PC-9 (cell line): ENCODE measurements at regions not wholly inside any gene's neighbourhood (a gene's known extent, or its start where the extent isn't known, plus 50 kb on each side); places are given as distances from the start of the nearest gene placed in this dataset.

ENCODE experiments used
- BruUV-seq: library from RNA; stranded (reverse); fragments of 400-500 nt; replicated peaks from 2 replicates; lab custom pipeline; 2021; lab: Mats Ljungman, UMichigan
- CTCF ChIA-PET: fragments of 300-600 bp; sonication (Branson Sonifier 250); formaldehyde crosslinking; loops from one replicate; lab custom pipeline; 2022; ENCODE audit warnings: antibody characterized with exemption; lab: Charles Lee
- POLR2A ChIA-PET: fragments of 300-600 bp; sonication (Branson Sonifier 250); formaldehyde crosslinking; loops from one replicate; lab custom pipeline; 2022; ENCODE audit warnings: antibody characterized with exemption; ENCODE audit not compliant: unreplicated experiment; lab: Charles Lee
- DNase-seq, 2 experiments: peaks; one replicate each; pipeline versions ENCODE4 v3.0.0 to v3.0.0-alpha.2; 2015 to 2022; ENCODE audit warnings: mixed read lengths in 1 of 2
- H2AFZ ChIP-seq: fragments of 200-600 bp; sonication (generic); 2 replicates; pipeline ENCODE4 v1.8.1; 2017; ENCODE audit warnings: antibody characterized with exemption
- H3F3A ChIP-seq: fragments of 200-600 bp; sonication (generic); 2 replicates; pipeline ENCODE4 v1.8.1; 2017; ENCODE audit warnings: antibody characterized with exemption, mild to moderate bottlenecking, low read depth; ENCODE audit not compliant: insufficient read depth
- H3K27ac ChIP-seq: fragments of 200-600 bp; sonication (generic); 2 replicates; pipeline ENCODE4 v1.6.1; 2016; ENCODE audit warnings: mixed run types
- H3K27me3 ChIP-seq: fragments of 200-600 bp; sonication (generic); 2 replicates; pipeline ENCODE4 v1.6.1; 2016; ENCODE audit warnings: low read depth, mixed run types; ENCODE audit not compliant: insufficient read depth
- H3K36me3 ChIP-seq: fragments of 200-600 bp; sonication (generic); 2 replicates; pipeline ENCODE4 v1.6.1; 2016; ENCODE audit warnings: low read depth, mixed run types
- H3K4me1 ChIP-seq: fragments of 200-600 bp; sonication (generic); replicated peaks from 2 replicates; pipeline ENCODE4 v1.6.1; 2016; ENCODE audit warnings: mixed run types; ENCODE audit not compliant: insufficient read depth
- H3K4me2 ChIP-seq: fragments of 200-600 bp; sonication (generic); 2 replicates; pipeline ENCODE4 v1.6.1; 2017; ENCODE audit warnings: mixed run types
- H3K4me3 ChIP-seq: fragments of 200-600 bp; sonication (generic); 2 replicates; pipeline ENCODE4 v1.6.1; 2016; ENCODE audit warnings: mixed run types
- H3K79me2 ChIP-seq: fragments of 200-600 bp; sonication (generic); 2 replicates; pipeline ENCODE4 v1.6.1; 2017; ENCODE audit warnings: low read depth, mixed run types
- H3K9me2 ChIP-seq: fragments of 200-600 bp; sonication (generic); 2 replicates; pipeline ENCODE4 v1.8.1; 2017; ENCODE audit warnings: mild to moderate bottlenecking; ENCODE audit not compliant: insufficient read depth
- H3K9me3 ChIP-seq: fragments of 200-600 bp; sonication (generic); 2 replicates; pipeline ENCODE4 v1.8.1; 2016; ENCODE audit warnings: low read depth; ENCODE audit not compliant: insufficient read depth
- H4K20me1 ChIP-seq: fragments of 200-600 bp; sonication (generic); 2 replicates; pipeline ENCODE4 v1.8.1; 2017; ENCODE audit not compliant: insufficient read depth
- CTCF ChIP-seq: fragments of 200-600 bp; sonication (generic); conservative IDR thresholded peaks from 2 replicates; pipeline ENCODE4 v1.6.1; 2017; ENCODE audit warnings: mixed run types, antibody characterized with exemption, mild to moderate bottlenecking, moderate library complexity
- EZH2 ChIP-seq: fragments of 200-600 bp; sonication (generic); IDR thresholded peaks from 2 replicates; pipeline ENCODE4 v1.8.0; 2017; ENCODE audit warnings: antibody characterized with exemption, low read depth
- intact Hi-C: fragments of 100-400 bp; cut with micrococcal nuclease; formaldehyde crosslinking; loops from one replicate; pipeline ENCODE4 v1.10.0; 2022; ENCODE audit not compliant: unreplicated experiment

DNA sequence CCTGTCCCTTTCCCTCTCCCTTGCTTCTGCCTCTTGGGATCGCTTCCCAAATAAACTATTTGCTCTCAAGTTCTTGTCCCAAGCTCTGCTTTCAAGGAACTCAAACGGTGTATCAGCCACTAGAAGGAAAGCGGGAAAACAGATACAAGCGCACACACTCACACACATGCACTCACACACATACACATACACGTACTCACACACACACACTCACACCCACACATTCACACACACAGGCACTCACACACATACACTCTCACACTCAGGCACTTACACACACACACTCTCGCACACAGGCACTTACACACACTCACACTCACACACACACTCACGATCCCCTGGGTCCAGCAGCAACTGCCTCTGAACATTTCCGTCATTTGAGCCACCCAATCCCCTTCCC is 121.9 kb downstream of the RAB11FIP2 start:
- Histone ChIP-seq H3K9me2 (no peaks in the 10 kb centered on the region), H3K79me2 (no peaks in the 10 kb centered on the region), H3F3A (no peaks in the 10 kb centered on the region), H3K4me3 (no peak overlapping the region), H4K20me1 (no peaks in the 10 kb centered on the region), H2AFZ (no peak overlapping the region), H3K4me2 (no peak overlapping the region), H3K9me3 (no peaks in the 10 kb centered on the region), H3K27ac (no peak overlapping the region), H3K27me3 (peaks cover 44% of the 10 kb centered on the region), H3K36me3 (no peaks in the 10 kb centered on the region), H3K4me1 (no peaks in the 10 kb centered on the region)
- no peak for DNase-seq
- POLR2A ChIA-PET, result no interaction called here
- BruUV-seq, result no TSS peak
- CTCF ChIA-PET, result no interaction called here
- TF ChIP-seq CTCF (no peak), EZH2 (no peak)
- intact Hi-C loops, result no loop called here

DNA sequence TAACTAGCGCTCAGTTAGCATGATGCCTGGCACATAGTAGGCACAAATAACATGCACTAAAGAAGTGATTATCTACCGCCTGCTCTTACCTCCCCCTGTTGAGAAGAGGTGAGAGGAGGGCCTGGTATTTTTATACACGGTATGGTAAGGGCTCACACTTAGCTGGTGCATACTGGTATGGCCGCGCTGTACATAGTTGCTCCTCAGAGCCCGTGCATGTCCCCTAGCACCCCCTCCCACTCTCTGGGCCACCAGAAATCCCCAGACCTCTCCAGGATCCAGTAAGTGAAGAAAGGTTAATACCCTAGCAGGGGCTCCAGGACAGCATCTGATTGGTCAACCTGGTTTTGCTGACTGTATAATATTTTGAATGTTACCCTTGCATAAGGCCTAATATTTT is 121.4 kb downstream of the RAB11FIP2 start:
- ChIA-PET POLR2A (no interaction called here), CTCF (no interaction called here)
- Histone ChIP-seq H3K4me1 (no peaks in the 10 kb centered on the region), H3F3A (no peaks in the 10 kb centered on the region), H3K27me3 (peaks cover 39% of the 10 kb centered on the region), H3K27ac (no peak overlapping the region), H4K20me1 (no peaks in the 10 kb centered on the region), H3K9me3 (no peaks in the 10 kb centered on the region), H3K4me3 (no peak overlapping the region), H3K36me3 (no peaks in the 10 kb centered on the region), H3K79me2 (no peaks in the 10 kb centered on the region), H3K9me2 (no peaks in the 10 kb centered on the region), H2AFZ (no peak overlapping the region), H3K4me2 (no peak overlapping the region)
- DNase-seq, result no peak
- no peak for TF ChIP-seq EZH2
- no peak for TF ChIP-seq CTCF
- intact Hi-C loops, result no loop called here
- BruUV-seq, result no TSS peak

DNA sequence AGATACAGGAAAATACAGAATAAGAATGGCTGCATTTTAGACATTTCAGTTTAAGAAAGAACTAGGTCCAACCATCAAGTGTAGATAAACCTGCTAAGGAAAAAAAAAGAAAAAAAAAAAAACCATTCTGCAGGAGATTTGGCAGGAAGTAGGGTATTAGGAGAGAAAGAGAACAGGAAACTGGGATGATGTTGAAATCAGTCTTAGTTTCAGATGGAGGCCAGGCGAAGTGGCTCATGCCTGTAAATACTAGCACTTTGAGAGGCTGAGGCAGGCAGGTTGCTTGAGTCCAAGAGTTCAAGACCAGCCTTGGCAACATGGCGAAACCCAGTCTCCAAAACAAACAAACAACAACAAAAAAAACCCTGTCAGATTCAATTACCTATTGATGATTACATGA is 120.2 kb downstream of the RAB11FIP2 start:
- no peaks in the 10 kb centered on the region for H3K79me2 ChIP-seq
- no peak overlapping the region for H3K27ac ChIP-seq
- no peaks in the 10 kb centered on the region for H3F3A ChIP-seq
- ChIA-PET CTCF (no interaction called here), POLR2A (no interaction called here)
- H3K4me3 ChIP-seq, result no peak overlapping the region
- H3K4me1 ChIP-seq, result no peaks in the 10 kb centered on the region
- intact Hi-C loops, result no loop called here
- no peaks in the 10 kb centered on the region for H3K9me2 ChIP-seq
- no peak overlapping the region for H3K4me2 ChIP-seq
- no peaks in the 10 kb centered on the region for H3K9me3 ChIP-seq
- H4K20me1 ChIP-seq, result no peaks in the 10 kb centered on the region
- no peaks in the 10 kb centered on the region for H3K36me3 ChIP-seq
- no TSS peak for BruUV-seq
- no peak for TF ChIP-seq EZH2
- TF ChIP-seq CTCF, result no peak
- peaks cover 30% of the 10 kb centered on the region for H3K27me3 ChIP-seq
- no peak for DNase-seq
- no peak overlapping the region for H2AFZ ChIP-seq
